Astrocyte of the hippocampus (primary cell): ENCODE measurements at regions not wholly inside any gene's neighbourhood (a gene's known extent, or its start where the extent isn't known, plus 50 kb on each side); places are given as distances from the start of the nearest gene placed in this dataset.
"Not testable (repeated sequence)": the region's sequence is repeated elsewhere in the genome, so short reads cannot be mapped to it uniquely, and the experiment has no call there.

Experiments
- DNase-seq: peaks from one replicate; pipeline ENCODE4 v3.0.0; 2011; ENCODE audit warnings: low read depth, low spot score

- not testable (repeated sequence) for DNase-seq
Observed at GRCh38 chr6:106723419-106723818, 94.0 kb downstream of the QRSL1 start.

- DNase-seq, result not testable (repeated sequence)
Observed at GRCh38 chr6:106721189-106721588, 91.8 kb downstream of the QRSL1 start.
